NCI-H2196 (cell line): ENCODE measurements at regions not wholly inside any gene's neighbourhood (a gene's known extent, or its start where the extent isn't known, plus 50 kb on each side); places are given as distances from the start of the nearest gene placed in this dataset.

Source experiments
- DNase-seq: peaks from one replicate; lab custom pipeline; 2025; ENCODE audit not compliant: unreplicated experiment; lab: John Stamatoyannopoulos, UW

GRCh38 chr11:112776834-112777233 is 184.4 kb upstream of the NCAM1 start:
- no peak for DNase-seq

GRCh38 chr11:112777283-112777751 is 183.9 kb upstream of the NCAM1 start:
- DNase-seq = no peak

GRCh38 chr11:112778091-112778876 is 182.9 kb upstream of the NCAM1 start:
- no peak for DNase-seq

GRCh38 chr11:112778877-112779266 is 182.3 kb upstream of the NCAM1 start:
- no peak for DNase-seq

- DNase-seq = no peak
Observed at GRCh38 chr11:112780351-112781087, 180.7 kb upstream of the NCAM1 start.

- DNase-seq = no peak
Observed at GRCh38 chr11:112783945-112784322, 177.3 kb upstream of the NCAM1 start.

GRCh38 chr11:112784323-112785073 is 176.7 kb upstream of the NCAM1 start:
- DNase-seq = peak; percentile 71

GRCh38 chr11:112785149-112785548 is 176.1 kb upstream of the NCAM1 start:
- no peak for DNase-seq

GRCh38 chr11:112785719-112786118 is 175.5 kb upstream of the NCAM1 start:
- DNase-seq = no peak

GRCh38 chr11:112786196-112786595 is 175.0 kb upstream of the NCAM1 start:
- no peak for DNase-seq

- DNase-seq = no peak
Observed at GRCh38 chr11:112786886-112787530, 174.2 kb upstream of the NCAM1 start.

GRCh38 chr11:112789481-112789880 is 171.7 kb upstream of the NCAM1 start:
- no peak for DNase-seq

GRCh38 chr11:112790286-112790685 is 170.9 kb upstream of the NCAM1 start:
- DNase-seq = no peak

- DNase-seq = no peak
Observed at GRCh38 chr11:112792070-112792469, 169.2 kb upstream of the NCAM1 start.

GRCh38 chr11:112793416-112793815 is 167.8 kb upstream of the NCAM1 start:
- no peak for DNase-seq

- DNase-seq = no peak
Observed at GRCh38 chr11:112794331-112794846, 166.8 kb upstream of the NCAM1 start.

GRCh38 chr11:112795142-112795815 is 165.9 kb upstream of the NCAM1 start:
- DNase-seq = no peak

GRCh38 chr11:112795911-112796649 is 165.1 kb upstream of the NCAM1 start:
- DNase-seq = no peak

- peak; percentile 43 for DNase-seq
Observed at GRCh38 chr11:112797092-112797491, 164.1 kb upstream of the NCAM1 start.
